Activated CD4-positive, alpha-beta T cell treated with anti-CD3 and anti-CD28 coated beads for 4 hours (primary cell): ENCODE measurements at regions not wholly inside any gene's neighbourhood (a gene's known extent, or its start where the extent isn't known, plus 50 kb on each side); places are given as distances from the start of the nearest gene placed in this dataset.
"Not testable (repeated sequence)": the region's sequence is repeated elsewhere in the genome, so short reads cannot be mapped to it uniquely, and the experiment has no call there.

Experiments used
- DNase-seq, 2 donors: peaks; one replicate each; pipeline ENCODE4 v3.0.0-alpha.2; 2020

DNA sequence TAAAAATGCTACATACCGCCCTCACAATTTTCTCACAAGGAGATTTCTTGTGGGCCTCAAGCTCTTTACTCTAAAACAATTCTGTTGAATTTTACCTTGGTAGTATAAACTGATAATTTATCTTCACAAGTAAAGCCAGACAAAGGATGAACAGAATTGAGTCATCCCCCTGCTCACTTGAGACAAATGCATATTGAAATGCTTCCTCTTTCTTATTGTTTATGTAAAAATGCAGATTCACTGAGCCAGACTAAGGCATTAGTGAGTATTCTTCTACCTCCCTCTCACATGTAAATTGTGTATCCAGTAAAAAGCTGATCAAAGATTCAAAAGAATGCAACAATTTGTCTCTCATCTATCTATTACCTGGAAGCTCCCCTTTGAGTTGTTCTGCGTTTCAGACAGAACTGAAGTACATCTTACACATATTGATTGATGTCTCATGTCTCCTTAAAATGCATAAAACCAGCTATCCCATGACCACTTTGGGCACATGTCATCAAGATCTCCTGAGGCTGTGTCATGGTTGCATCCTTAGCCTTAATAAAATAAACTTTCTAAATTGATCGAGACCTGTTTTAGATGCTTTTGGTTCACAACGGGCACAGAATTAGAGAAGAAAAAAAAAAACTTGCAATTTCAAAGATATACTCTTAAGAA is 743.1 kb upstream of the B3GALT2 start:
- no peak for DNase-seq

- DNase-seq, result no peak
Observed at GRCh38 chr1:193927550-193927949, 741.1 kb upstream of the B3GALT2 start.

DNA sequence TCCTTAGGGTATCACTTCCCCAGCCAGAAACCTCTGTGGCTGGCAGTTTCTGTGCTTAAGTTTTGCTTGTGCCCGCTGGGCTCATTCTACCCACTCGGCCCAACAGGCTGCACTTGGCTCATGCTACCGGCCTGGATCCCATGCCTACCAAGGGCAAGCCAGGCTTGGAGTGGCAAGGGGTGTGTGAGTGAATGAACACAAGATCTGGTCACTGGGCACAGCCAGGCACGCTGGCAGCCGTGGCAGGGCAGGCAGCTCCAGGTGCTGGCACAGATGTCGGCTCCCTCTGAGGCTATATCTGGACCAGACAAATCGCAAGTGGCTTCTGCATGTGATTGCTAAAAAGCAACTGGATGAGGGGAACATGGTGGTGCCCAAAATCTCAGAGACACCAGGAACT is 740.5 kb upstream of the B3GALT2 start:
- DNase-seq, result no peak

GRCh38 chr1:193919827-193920226 is 733.4 kb upstream of the B3GALT2 start:
- no peak for DNase-seq

GRCh38 chr1:193916452-193916851 is 730.0 kb upstream of the B3GALT2 start:
- no peak for DNase-seq

GRCh38 chr1:193914871-193915270 is 728.5 kb upstream of the B3GALT2 start:
- DNase-seq, result no peak

- no peak for DNase-seq
Observed at GRCh38 chr1:193909406-193910082, 723.1 kb upstream of the B3GALT2 start.

DNA sequence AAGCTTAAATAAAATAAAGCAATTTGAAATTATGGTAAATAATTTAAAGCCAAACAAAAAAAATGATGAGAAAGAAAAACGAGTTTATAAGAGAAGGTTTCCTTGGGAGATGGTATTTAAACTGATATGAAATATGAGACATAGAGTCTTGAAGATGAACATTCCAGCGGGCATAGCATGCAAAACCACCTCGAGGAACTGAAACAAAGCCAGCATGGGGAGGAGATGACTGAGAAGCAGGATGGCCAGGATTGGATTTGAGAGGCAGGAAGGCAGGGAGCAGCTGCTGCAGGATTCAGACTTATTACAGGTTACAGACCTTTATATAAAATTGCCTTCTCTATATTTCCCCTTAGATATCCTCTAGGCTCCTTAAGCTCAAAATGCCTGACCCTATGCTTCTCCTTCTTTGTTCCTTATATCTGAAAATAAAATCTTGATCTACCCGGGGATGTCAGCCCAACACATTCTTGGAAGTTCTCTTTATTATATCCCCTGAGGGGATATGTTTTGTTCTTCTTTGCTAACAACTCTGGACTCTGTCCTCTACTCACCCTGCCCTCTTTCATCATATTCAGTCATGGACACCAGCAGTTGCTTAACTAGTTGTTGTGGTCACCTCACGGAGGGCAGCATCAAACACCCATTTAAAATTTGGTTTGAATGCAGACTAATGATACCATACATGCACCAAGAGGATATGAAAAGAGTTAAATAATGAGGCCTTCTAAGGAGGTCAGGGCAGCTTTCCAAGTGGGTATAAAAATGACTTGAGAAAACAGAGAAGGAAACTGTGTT is 719.1 kb upstream of the B3GALT2 start:
- DNase-seq, result no peak

DNA sequence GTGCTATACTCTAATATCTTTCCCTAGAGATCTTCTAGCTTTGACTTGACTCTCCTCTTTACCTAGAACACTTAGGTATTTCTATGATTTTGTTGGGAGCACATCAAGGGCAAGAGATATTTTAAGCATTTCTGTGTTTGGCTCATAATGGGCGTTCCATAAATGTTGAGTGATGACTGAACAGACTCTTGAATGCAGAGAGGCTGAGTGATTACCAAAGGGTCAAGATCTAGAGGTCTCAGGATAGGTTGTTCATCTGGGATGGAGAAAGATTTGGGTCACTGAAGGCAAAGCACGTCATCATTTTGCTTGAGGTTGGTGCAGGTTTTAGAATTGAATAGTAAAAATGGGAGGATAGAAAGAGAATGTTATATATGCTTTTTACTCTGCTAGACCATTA is 705.4 kb upstream of the B3GALT2 start:
- no peak for DNase-seq

- no peak for DNase-seq
Observed at GRCh38 chr1:193890935-193891334, 704.5 kb upstream of the B3GALT2 start.

DNA sequence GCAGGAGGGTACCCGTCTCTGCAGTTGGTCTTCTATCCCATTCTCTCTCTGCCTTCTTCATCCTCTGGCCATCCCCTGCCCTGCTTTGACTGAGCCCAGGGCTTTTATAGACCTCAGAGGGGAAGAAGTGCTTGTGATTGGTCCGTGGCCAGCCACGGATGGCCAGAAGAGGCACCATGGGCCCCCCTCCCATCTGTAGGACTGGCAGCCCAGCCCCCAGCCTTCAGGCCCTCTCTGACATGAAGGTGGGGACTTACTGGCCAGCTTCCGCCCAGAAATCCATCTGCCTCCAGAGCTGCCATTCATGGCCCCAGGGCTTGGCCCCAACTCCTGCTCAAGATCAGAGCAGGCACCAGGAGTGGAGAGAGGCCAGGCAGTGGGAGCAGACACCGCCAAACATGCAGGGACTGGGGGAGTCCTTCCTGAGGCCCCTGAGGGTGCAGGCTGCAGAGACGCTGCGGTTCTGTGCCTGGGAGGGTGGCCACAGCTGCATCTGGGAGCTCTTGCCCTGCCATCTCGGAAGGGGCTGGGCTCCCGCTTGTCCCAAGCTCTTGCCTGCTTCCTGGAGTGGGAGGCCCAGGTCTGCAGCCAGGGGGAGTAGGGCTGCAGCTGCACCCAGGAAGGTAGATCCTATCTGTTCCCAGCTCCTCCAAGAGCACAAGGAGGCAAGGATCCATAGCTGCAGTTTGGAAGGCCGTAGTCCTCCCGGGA is 698.6 kb upstream of the B3GALT2 start:
- no peak for DNase-seq

GRCh38 chr1:193877920-193878319 is 691.5 kb upstream of the B3GALT2 start:
- not testable (repeated sequence) for DNase-seq

DNA sequence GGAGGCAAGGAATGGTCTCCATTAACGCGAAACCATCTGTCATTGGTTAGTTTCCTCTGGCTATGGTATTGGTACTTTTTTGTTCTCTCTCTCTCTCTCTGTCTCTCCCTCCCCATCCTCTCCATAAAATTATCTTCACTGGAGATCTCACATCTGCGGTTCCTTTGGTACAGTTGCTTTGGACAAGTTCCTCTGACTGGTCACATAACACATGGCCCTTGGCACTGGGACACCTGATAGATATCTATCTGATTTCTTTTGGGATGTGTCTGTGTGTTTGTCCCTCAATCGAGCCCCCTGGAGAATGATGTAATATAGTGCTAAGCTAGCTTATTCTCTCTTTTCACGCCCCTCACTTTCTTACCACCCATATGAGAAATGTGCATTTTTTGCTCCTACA is 682.0 kb upstream of the B3GALT2 start:
- no peak for DNase-seq

- DNase-seq, result no peak
Observed at GRCh38 chr1:193856261-193856660, 669.8 kb upstream of the B3GALT2 start.

DNA sequence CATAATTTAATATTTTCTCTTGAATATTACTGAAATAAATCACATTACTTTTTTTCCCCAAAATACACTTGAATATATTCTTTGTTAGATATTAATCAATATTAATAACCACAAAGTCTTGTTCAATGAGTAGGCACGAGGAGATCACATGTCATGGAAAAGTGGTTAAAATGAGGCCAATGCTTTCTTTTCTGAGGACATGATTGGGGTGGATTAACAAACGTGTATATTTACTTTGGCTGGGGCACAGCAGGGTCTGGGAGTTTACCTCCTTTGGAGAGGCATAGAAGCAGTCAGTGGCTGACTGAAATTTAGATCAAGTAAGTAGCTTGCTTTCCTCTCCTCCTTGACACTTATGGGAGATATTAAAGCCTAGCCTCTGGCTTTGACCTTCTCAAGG is 664.3 kb upstream of the B3GALT2 start:
- DNase-seq, result no peak

- DNase-seq, result no peak
Observed at GRCh38 chr1:193846876-193847604, 660.6 kb upstream of the B3GALT2 start.

GRCh38 chr1:193846411-193846810 is 660.0 kb upstream of the B3GALT2 start:
- DNase-seq, result no peak

- DNase-seq, result no peak
Observed at GRCh38 chr1:193841857-193842256, 655.4 kb upstream of the B3GALT2 start.

DNA sequence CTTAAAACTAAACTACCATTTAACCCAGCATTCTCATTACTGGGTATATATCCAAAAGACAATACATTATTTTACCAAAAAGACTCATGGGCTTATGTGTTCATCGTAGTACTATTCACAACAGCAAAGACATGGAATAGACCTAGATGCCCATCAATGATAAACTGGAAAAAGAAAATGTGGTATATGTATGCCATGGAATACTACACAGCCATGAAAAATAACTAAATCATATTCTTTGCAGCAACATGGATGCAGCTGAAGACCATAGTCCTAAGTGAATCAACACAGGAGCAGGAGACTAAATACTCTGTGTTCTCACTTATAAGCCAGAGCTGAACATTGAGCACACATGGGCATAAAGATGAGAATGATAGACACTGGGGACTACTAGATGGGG is 645.1 kb upstream of the B3GALT2 start:
- DNase-seq, result no peak

DNA sequence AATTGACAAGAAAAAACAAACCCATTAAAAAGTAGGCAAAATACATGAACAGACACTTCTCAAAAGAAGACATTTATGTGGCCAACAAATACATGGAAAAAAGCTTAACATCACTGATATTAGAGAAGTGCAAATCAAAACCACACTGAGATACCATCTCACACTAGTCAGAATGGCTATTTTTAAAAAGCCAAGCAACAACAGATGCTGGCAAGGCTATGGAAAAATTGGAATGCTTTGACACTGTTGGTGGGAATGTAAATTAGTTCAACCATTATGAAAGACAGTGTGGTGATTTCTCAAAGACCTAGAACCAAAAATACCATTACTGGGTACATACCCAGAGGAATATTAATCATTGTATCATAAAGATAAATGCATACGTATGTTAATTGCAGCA is 641.1 kb upstream of the B3GALT2 start:
- DNase-seq, result no peak

DNA sequence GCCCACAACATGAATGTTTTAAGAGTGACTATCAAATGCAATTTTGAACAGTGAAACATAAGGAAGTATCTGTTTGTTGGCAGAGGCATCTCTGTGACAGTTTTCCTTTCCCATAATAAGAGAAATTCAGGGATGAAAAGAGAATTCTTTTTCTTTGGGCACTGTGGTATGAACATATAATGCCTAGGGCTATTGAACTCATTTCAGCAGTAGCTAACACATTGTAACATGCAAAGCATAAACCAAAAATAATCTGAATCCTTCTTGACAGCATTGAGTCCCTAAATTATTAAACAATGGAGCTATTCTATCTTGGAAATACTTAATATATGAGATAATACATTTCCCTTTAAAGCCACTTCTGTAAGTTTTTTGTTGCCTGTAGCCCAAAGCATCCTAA is 633.0 kb upstream of the B3GALT2 start:
- no peak for DNase-seq

- no peak for DNase-seq
Observed at GRCh38 chr1:193807208-193807607, 620.8 kb upstream of the B3GALT2 start.
